ENCODE measurements at regions not wholly inside any gene's neighbourhood (a gene's known extent, or its start where the extent isn't known, plus 50 kb on each side); places are given as distances from the start of the nearest gene placed in this dataset.

DNA sequence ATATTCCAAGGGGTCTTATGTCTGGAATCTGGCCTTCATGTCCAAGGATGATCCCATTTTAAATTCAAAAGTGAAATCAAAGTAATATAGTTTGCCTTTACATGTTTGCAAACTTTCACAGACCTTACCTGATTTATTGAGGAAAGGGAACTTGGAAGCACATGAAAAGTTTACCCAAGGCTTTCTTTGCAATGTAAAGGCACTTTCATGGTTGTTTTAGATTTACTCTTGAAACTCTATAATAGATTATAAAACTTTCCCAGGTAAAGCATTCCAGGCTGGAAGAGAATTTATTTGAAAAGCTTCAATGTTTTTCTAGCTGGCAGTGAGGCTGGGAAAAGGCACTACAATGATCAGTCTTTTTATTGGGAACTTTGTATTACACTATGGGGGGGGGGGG, 842.8 kb upstream of the DIAPH2 start:
- TF ChIP-seq, protein P1, sequence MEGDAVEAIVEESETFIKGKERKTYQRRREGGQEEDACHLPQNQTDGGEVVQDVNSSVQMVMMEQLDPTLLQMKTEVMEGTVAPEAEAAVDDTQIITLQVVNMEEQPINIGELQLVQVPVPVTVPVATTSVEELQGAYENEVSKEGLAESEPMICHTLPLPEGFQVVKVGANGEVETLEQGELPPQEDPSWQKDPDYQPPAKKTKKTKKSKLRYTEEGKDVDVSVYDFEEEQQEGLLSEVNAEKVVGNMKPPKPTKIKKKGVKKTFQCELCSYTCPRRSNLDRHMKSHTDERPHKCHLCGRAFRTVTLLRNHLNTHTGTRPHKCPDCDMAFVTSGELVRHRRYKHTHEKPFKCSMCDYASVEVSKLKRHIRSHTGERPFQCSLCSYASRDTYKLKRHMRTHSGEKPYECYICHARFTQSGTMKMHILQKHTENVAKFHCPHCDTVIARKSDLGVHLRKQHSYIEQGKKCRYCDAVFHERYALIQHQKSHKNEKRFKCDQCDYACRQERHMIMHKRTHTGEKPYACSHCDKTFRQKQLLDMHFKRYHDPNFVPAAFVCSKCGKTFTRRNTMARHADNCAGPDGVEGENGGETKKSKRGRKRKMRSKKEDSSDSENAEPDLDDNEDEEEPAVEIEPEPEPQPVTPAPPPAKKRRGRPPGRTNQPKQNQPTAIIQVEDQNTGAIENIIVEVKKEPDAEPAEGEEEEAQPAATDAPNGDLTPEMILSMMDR (IDR thresholded peaks at IDR 0.05; ENCODE audit: low read depth, low read length, missing input control) = no peak
- TF ChIP-seq JUND (IDR thresholded peaks at IDR 0.05) (no peak), GABPA (IDR thresholded peaks at IDR 0.05 in 1 of 2, conservative IDR thresholded peaks at IDR 0.05 in 1 of 2) (no peak), FOXA1 (IDR thresholded peaks at IDR 0.05) (no peak), TAF1 (conservative IDR thresholded peaks at IDR 0.05) (no peak), HNF4G (IDR thresholded peaks at IDR 0.05) (no peak), SP1 (IDR thresholded peaks at IDR 0.05) (no peak), YY1 (IDR thresholded peaks at IDR 0.05) (no peak), RAD21 (IDR thresholded peaks at IDR 0.05) (no peak), EGR1 (IDR thresholded peaks at IDR 0.05; ENCODE audit: low read depth in 2 of 2) (no peak)
- TF ChIP-seq, protein P2, sequence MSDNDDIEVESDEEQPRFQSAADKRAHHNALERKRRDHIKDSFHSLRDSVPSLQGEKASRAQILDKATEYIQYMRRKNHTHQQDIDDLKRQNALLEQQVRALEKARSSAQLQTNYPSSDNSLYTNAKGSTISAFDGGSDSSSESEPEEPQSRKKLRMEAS (IDR thresholded peaks at IDR 0.05) = no peak
- TF ChIP-seq, protein P3, sequence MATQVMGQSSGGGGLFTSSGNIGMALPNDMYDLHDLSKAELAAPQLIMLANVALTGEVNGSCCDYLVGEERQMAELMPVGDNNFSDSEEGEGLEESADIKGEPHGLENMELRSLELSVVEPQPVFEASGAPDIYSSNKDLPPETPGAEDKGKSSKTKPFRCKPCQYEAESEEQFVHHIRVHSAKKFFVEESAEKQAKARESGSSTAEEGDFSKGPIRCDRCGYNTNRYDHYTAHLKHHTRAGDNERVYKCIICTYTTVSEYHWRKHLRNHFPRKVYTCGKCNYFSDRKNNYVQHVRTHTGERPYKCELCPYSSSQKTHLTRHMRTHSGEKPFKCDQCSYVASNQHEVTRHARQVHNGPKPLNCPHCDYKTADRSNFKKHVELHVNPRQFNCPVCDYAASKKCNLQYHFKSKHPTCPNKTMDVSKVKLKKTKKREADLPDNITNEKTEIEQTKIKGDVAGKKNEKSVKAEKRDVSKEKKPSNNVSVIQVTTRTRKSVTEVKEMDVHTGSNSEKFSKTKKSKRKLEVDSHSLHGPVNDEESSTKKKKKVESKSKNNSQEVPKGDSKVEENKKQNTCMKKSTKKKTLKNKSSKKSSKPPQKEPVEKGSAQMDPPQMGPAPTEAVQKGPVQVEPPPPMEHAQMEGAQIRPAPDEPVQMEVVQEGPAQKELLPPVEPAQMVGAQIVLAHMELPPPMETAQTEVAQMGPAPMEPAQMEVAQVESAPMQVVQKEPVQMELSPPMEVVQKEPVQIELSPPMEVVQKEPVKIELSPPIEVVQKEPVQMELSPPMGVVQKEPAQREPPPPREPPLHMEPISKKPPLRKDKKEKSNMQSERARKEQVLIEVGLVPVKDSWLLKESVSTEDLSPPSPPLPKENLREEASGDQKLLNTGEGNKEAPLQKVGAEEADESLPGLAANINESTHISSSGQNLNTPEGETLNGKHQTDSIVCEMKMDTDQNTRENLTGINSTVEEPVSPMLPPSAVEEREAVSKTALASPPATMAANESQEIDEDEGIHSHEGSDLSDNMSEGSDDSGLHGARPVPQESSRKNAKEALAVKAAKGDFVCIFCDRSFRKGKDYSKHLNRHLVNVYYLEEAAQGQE (IDR thresholded peaks at IDR 0.05) = no peak
- TF ChIP-seq, protein P4, sequence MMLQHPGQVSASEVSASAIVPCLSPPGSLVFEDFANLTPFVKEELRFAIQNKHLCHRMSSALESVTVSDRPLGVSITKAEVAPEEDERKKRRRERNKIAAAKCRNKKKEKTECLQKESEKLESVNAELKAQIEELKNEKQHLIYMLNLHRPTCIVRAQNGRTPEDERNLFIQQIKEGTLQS (IDR thresholded peaks at IDR 0.05) = no peak
